ENCODE measurements at regions not wholly inside any gene's neighbourhood (a gene's known extent, or its start where the extent isn't known, plus 50 kb on each side); places are given as distances from the start of the nearest gene placed in this dataset.

DNA sequence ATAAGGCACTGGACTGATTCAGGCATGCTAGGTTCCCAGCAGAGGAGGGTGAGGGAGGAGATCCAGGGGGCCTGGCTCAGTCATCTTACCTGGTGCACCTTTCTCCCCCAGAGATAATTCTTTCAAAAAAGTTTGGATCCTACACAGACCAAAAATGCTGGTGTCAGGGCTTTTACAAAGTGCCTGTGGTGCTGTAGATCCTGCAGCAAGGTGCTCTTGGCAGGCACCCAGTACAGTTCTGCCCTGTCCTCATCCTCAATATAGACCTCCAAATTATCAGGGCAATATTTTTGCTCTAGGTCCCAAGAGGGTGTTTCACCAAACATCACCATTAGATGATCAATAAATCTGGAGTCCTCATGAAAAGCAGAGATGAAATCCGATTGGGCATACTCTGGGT is 78.5 kb upstream of the IGFBP3 start:
- ChIA-PET POLR2A (no interaction called here), CTCF (no interaction called here)
- no peak overlapping the region for H3K4me3 ChIP-seq (ENCODE audit: low read depth, low read length)
- DNase-seq (ENCODE audit: low read depth, low spot score), result no peak
- TF ChIP-seq, protein P1, sequence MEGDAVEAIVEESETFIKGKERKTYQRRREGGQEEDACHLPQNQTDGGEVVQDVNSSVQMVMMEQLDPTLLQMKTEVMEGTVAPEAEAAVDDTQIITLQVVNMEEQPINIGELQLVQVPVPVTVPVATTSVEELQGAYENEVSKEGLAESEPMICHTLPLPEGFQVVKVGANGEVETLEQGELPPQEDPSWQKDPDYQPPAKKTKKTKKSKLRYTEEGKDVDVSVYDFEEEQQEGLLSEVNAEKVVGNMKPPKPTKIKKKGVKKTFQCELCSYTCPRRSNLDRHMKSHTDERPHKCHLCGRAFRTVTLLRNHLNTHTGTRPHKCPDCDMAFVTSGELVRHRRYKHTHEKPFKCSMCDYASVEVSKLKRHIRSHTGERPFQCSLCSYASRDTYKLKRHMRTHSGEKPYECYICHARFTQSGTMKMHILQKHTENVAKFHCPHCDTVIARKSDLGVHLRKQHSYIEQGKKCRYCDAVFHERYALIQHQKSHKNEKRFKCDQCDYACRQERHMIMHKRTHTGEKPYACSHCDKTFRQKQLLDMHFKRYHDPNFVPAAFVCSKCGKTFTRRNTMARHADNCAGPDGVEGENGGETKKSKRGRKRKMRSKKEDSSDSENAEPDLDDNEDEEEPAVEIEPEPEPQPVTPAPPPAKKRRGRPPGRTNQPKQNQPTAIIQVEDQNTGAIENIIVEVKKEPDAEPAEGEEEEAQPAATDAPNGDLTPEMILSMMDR (IDR thresholded peaks at IDR 0.05; ENCODE audit: insufficient read depth, low read length, missing control alignments), result no peak

DNA sequence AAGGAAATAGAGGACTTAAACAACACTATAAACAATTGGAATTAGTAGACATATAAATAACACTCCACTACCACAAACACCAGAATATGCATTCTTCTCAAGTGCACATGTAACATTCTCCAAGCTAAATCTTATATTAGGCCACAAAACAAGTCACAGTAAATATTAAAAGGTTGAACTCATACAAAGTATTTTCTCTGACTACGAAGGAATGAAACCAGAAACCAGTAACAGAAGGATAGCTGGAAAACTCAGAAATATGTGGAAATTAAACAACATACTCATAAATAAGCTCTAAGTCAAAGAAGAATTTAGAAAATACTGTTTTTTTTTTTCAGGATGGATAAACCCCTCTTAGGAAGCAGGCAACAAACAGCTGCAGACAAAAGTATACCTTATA is 77.4 kb upstream of the IGFBP3 start:
- TF ChIP-seq, protein P1 (IDR thresholded peaks at IDR 0.05; ENCODE audit: insufficient read depth, low read length, missing control alignments), result no peak
- ChIA-PET POLR2A (no interaction called here), CTCF (interaction anchor here (6.4 kb wide), 1 partner anchor 14 kb away, joined by 24 read pairs; no protein-coding TSS in a partner anchor)
- no peak for DNase-seq (ENCODE audit: low read depth, low spot score)
- no peak overlapping the region for H3K4me3 ChIP-seq (ENCODE audit: low read depth, low read length)

DNA sequence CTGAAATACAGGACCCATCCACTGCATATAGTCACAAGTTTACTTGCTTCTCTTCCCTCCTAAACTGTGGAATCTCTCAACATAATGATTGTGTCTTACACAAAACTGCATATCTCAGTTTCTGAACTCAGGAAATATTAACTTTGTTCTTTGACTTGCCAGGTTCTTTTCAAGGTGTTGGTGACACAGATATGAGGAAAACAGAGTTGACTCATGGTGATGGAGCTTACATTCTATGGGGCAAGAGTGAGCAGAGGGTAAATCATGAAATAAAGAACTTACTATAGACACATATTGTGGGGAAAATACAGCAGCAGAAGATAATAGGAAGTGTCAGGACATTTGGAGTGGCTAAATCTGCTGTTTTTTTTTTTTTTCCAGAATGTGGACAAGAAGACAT is 72.5 kb upstream of the IGFBP3 start:
- H3K4me3 ChIP-seq (ENCODE audit: low read depth, low read length), result no peak overlapping the region
- ChIA-PET CTCF (interaction anchor here (1.0 to 6.4 kb wide), 4 partner anchors 8 to 14 kb away, joined by 3 to 24 read pairs (median 3); no protein-coding TSS in a partner anchor), POLR2A (no interaction called here)
- TF ChIP-seq, protein P1 (IDR thresholded peaks at IDR 0.05; ENCODE audit: insufficient read depth, low read length, missing control alignments), result no peak
- DNase-seq (ENCODE audit: low read depth, low spot score), result no peak

DNA sequence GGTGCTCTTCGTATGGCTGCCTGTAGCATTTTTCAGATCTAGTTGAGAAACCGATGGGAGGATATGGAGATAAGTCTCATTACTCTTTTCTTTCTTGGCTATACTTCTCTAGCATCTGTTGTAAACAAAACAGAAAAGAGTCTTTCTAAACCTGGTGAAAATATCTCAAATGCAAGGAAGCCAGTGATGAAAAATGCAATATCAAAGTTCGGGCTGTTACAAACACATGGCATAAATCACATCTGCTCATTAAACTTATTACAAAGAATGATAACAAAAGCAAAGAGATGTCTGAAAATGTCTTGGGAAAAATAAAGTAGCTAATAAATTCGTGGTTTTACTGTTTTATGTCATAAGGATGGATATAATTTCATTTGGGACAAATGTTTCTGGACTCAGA is 71.8 kb upstream of the IGFBP3 start:
- CTCF ChIA-PET, result interaction anchor here (1.0 to 6.4 kb wide), 3 partner anchors 8 to 13 kb away, joined by 3 to 24 read pairs (median 3); no protein-coding TSS in a partner anchor
- TF ChIP-seq, protein P1 (IDR thresholded peaks at IDR 0.05; ENCODE audit: insufficient read depth, low read length, missing control alignments), result no peak
- no peak overlapping the region for H3K4me3 ChIP-seq (ENCODE audit: low read depth, low read length)
- DNase-seq (ENCODE audit: low read depth, low spot score), result no peak
- POLR2A ChIA-PET, result no interaction called here

DNA sequence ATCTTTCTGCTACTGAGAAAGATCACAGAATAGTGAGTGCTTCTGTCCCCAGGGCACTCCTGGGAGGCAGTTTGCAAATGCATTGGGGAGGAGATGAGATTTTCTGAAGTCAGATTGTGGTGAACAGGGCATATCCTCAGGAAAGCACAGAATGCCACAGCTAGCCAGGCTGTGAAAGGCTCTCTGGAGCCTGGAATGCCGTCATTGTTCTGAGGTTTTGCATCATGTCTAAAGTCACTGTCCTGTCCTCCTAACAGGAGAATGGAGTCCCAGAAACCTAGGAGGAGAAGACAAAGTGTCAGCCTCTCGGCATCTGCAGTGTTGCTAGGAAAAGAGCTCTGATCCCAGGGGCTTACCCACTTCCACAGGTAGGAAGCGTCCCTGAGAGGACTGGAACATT is 69.2 kb upstream of the IGFBP3 start:
- POLR2A ChIA-PET, result no interaction called here
- DNase-seq (ENCODE audit: low read depth, low spot score), result no peak
- H3K4me3 ChIP-seq (ENCODE audit: low read depth, low read length), result no peak overlapping the region
- CTCF ChIA-PET, result no interaction called here
- TF ChIP-seq, protein P1 (IDR thresholded peaks at IDR 0.05; ENCODE audit: insufficient read depth, low read length, missing control alignments), result no peak

DNA sequence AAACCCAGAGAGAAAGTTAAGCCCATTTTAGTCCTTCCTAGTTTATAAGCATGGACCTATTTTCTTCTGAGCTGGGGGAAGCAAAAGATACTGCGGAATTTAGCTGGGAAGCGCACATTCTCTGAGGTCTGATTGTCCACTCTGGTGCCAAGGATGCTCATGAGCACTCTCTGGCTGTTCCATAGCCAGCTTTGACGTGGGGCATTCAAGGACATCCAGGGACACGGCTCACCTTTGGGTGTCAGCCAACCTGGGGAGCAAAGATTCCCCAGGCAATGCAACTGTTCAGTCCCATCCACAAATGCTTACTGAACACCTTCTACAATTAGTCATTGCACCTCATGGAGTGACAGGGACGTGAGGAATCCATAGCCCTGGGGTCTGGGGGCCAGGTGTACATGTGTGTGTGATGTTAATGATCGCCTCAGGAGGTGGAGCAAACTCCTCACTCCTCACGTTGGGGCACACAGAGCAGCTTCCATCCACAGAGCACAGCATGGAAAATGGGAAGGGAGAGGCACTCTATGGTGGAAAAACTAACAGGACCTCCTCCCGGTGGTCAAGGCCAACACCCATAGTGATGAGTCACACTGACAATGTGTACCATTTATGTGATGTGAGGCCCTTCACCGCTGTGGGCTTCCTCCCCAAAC is 67.5 kb upstream of the IGFBP3 start:
- POLR2A ChIA-PET, result no interaction called here
- DNase-seq (ENCODE audit: low read depth, low spot score), result no peak
- no peak overlapping the region for H3K4me3 ChIP-seq (ENCODE audit: low read depth, low read length)
- CTCF ChIA-PET, result no interaction called here
- TF ChIP-seq, protein P1 (IDR thresholded peaks at IDR 0.05; ENCODE audit: insufficient read depth, low read length, missing control alignments), result no peak

All from AG04449 (cell line).